Umbilical cord (tissue), 1 donor: ENCODE measurements at regions not wholly inside any gene's neighbourhood (a gene's known extent, or its start where the extent isn't known, plus 50 kb on each side); places are given as distances from the start of the nearest gene placed in this dataset.
"Not testable (repeated sequence)": the region's sequence is repeated elsewhere in the genome, so short reads cannot be mapped to it uniquely, and the experiment has no call there.

Experiments
- DNase-seq: peaks from one replicate; pipeline ENCODE4 v3.0.0-alpha.2; 2015; ENCODE audit warnings: low spot score

DNA sequence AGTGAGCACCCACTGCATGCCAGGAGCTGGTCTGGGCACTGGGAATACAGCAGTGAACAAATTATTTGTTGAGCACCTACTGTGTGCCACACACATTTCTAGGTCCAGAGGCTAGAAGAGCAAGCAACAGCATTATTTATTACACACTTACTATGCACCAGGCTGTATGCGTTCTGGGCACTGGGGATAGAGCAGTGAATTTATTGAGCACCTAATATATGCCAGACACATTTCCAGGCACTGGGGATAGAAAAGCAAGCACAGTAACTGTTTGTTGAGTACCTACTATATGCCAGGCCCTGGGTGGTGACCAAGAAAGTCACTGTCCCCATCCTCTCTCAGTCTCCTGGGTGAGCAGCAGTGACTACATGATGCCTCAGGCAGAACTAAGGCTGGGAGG lies 107.5 kb upstream of the NCOR2 start:
- DNase-seq: no peak

DNA sequence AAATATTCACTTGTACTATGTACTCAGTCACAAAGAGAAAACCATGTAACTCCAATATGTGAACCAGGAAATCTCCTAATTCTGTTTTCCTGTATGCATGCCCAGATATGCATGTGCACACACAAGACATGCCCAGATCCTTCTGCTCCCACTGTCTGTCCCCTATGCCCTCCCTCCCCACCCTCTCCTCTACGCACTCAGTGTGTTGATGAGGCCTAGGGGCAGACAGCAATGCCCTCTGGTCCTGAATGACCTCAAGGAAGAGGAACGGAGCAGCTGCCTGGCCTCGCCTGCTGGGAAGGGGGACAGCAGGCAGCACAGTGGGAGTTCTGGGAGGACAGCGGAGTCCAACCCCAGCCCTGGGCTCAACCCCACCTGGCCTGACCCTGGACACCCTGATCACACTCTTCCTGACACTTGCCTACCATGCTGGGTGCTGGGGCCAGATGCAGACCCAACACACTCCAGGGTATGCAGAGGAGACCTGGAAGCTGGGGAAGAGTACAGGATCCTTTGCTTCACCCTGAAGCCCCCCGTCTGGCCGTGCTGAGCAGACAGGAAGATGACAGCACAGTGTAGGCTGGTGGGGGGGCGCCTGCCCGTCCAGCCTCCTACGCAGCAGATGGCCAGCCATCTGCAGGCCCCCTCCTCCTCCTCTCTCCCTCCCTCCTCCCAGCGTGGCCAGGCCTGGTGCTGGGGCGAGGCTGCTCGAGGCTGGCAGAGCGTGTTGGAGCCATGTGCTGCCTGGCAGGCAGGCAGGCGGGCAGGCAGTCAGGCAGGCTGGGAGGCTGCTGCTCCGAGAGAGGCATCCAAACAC lies 106.6 kb upstream of the NCOR2 start:
- no peak for DNase-seq

DNA sequence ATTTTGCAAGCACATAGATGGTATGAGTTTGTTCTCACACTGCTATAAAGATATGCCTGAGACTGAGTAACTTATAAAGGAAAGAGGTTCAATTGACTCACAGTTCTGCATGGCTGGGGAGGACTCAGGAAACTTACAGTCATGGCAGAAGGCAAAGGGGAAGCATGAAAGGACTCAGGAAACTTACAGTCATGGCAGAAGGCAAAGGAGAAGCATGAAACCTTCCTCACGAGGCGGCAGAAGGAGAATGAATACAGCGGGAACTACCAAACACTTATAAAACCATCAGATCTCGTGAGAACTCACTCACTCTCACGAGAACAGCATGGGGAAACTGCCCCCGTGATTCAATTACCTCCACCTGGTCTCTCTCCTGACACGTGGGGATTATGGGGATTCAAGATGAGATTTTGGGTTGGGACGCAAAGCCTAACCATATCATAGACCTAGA lies 101.9 kb upstream of the NCOR2 start:
- DNase-seq: not testable (repeated sequence)

GRCh38 chr12:124668602-124669001 lies 101.2 kb upstream of the NCOR2 start:
- no peak for DNase-seq

DNA sequence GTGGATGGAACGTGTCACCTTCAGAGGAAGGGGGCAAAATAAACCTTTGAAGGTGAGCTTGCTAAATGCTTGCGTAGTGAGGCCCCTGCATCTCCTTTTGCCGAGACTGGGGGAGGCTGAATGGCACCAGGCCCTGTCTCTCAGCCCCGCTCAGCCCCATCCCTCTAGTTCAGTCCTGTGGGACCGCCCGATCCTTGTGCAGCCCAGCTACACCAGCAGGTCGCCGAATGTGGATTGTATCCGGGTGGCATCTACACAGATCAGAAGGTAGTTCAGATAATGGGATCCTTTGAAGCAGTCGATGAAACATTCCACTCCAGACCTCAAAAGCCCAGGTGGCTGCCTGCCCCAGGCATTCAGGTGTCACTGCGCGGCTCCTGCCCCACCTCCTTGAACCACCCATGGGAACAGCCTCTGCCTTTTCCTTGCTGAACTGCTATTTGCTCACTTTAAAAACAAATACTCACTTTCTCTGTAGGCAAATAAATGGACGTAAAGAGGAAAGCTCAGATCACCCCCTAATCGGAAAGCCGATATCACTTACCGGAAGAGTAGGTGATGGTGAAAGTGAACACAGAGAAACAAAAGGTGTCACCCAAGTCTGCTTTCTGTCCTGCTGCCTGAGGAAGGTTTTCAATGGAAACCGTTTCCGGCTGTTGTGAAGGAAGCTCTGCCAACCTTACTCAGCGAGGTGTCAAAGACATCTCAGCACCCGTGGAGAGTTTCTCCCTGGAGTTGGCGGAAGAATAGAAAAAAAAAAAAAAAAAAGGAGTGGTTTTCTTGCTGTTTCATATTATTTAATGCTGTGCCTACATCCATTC lies 100.3 kb upstream of the NCOR2 start:
- DNase-seq: no peak

DNA sequence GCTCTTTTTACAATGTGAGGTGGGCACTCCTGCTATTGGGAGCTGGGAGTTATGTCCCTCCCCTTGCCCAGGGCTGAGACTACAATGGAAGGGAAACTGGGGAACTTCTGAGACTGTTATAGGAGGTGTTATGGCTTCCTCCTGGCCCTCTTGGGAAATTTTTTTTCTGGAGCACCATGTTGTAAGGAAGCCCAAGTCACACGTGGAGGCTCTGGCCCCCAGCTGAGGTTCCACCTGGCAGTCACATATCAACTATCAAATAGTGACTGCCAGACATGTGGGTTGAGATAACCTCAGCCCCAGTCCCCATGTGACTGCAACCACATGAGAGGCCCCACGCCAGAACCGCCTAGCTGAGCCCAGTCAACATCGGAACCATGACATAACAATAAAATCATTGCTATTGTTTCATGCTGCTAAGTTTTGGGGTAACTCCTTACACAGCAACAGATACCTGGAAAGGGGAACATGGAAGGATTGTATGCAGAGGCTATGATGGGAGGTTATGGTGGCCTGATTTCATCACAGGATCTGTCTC lies 99.4 kb upstream of the NCOR2 start:
- no peak for DNase-seq

DNA sequence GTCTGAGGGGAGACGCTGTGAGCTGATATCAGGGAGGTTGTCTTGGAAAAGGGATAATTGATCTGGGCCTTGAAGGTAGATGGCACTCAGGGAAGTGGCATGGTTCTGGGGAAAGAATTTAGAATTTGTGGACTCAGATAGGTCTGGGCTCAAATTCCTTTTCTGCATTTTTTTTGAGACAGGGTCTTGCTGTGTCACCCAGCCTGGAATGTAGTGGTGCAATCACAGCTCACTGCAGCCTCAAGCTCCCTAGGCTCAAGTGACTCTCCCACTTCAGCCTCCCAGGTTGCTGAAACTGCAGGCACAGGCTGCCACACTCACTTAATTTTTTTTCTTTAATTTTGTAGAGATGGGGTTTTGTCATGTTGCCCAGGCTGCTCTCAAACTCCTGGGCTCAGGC lies 98.1 kb upstream of the NCOR2 start:
- no peak for DNase-seq

- DNase-seq: no peak
Observed at GRCh38 chr12:124664395-124665111, 97.1 kb upstream of the NCOR2 start.

- DNase-seq: no peak
Observed at GRCh38 chr12:124663771-124664366, 96.5 kb upstream of the NCOR2 start.

DNA sequence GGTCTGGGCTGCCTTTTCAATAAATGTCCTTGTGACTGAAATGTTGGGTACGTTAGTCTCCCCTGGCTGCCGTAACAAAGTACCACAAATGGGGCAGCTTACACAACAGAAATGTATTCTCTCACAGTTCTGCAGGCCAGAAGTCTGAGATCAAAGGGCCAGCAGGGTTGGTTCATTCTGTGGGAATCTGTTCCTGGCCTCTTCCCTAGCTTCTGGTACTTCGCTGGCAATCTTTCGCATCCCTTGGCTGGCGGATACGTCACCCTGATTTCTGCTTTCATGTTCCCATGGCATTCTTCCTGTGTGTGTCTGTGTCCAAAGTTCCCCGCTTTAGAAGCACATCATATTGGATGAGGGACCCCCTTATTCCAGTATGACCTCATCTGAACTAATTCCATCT lies 95.8 kb upstream of the NCOR2 start:
- DNase-seq: no peak

GRCh38 chr12:124661341-124661740 lies 93.9 kb upstream of the NCOR2 start:
- no peak for DNase-seq

DNA sequence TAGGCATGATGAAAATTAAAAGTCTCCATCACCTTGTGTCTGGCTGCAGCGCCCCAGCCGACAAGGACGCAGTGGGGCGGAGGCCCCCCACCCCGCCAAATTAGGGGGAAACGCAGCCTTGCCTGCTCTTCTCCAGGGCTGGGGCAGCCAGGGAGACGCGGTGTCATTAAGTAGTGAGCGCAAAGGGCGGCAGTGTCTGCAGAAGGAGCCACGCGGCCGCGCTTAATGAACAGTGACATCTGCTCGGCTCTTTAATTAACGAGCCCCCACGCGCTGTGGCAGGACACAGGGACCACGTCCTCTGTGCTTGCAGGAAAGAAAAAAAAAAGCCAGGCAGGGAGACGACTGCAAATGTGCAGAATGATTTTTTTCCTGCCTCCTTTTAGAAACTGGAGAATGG lies 93.4 kb upstream of the NCOR2 start:
- no peak for DNase-seq

DNA sequence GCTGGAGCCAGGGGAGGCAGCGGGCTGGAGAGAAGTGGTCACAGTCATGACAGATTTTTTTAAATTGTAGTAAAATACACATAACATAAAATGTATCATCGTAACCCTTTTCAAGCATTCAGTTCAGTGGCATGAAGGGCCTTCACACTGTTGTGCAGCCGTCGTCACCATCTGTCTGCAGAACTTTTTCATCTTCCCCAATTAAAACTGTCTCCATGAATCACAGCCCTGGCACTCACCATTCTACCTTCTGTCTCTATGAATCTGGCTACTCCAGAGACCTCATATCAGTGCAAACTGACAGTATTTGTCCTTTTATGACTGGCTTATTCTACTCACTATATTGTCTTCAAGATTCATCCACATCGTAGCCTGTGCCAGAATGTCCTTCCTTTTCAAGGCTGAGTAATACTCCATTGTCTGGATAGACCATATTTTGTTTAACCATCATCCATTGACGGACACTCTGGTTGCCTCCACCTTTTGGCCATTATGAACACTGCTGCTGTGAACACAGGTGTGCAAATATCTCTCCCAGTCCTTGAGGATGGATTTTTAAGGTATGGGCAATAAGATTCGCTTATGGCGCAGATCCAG lies 91.5 kb upstream of the NCOR2 start:
- no peak for DNase-seq

DNA sequence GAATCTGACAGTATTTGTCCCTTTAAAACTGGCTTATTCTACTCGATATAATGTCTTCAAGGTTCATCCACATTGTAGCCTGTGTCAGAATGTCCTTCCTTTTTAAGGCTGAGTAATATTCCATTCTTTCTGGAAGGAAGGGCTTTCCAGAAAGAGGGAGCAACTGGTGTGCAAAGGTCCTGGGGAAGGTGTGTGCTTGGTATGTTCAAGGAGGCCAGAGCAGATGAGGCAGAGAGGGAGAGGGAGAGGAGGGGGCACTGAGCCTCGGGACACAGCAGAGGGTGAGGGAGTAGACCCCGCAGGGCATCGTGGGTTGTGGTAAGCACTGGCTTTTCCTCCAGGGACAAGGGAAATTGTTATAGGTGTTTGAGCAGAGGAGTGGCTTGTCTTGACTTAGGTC lies 90.9 kb upstream of the NCOR2 start:
- DNase-seq: no peak

- no peak for DNase-seq
Observed at GRCh38 chr12:124656947-124657434, 89.6 kb upstream of the NCOR2 start.

DNA sequence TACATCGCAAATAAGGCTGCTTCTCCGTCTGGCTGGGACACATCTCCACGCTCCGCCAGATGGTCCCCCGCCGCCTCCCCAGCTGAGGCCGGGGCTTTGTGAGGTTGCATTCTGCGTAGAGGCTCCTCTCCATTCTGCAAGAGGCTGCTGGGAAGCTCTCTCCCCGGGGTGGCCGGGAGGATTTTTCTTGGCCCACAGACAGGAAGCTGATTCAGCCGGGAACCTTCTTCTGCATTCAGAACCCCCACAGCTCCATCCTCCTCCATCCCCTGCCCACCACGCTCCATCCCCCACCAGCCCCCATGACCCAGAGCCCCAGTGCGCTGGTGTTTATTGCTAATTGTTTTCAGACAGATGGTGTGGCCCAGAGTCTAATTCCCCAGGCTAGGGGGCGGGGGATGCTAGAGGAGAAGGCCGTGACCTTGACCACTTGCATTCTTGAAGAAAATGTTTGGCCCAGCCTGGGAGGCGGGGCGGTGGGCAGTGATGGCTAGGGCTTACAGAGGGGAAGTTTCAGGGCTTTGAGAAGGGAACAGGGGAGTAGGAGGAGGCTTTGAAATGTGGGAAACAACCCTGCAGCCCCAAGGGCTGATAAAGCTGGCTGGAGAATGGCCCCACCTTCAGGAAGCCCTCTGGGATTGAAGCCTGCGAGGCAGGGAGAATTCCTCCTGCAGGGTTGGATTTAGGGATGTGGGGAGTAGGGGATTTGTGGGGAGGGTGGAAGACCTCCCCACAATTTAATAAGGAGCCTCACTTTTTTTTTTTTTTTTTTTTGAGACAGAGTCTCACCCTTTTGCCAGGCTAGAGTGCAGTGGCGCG lies 88.5 kb upstream of the NCOR2 start:
- DNase-seq: peak; percentile 91

DNA sequence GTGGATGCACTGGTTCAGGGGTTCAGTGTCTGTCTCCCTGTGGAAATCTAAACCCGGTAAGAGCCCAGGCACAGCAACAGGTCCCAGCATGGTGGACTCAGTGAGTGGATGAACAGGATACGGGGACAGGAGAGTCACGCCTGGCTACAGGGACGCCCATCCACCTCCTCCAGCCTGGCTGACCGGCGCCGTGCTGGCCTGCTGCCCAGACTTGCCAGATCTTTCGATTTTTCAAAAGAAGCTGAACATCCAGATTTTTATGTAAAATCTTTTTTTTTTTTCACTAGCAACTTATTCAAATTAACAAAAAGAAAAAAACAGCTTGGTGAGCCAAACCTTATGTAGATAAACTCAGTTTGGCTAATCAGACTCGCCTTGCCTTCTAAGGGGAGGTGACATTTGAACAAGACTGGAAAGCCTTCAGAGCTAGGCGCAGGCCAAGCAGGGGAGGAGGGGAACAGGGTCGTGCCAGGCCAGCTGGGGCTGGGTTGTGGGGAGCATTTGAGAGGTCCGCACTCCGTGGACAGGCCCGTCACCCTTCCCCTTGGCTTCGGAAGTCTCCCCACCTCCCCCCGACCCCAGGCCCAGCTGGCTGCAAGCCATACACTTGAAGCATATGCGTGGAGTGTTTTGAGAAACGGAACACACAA lies 87.8 kb upstream of the NCOR2 start:
- DNase-seq: peak; percentile 62

- DNase-seq: no peak
Observed at GRCh38 chr12:124654666-124655047, 87.2 kb upstream of the NCOR2 start.

GRCh38 chr12:124653169-124653931 lies 85.9 kb upstream of the NCOR2 start:
- DNase-seq: no peak
